Mucosa of descending colon (tissue), 3 donors: ENCODE measurements at regions not wholly inside any gene's neighbourhood (a gene's known extent, or its start where the extent isn't known, plus 50 kb on each side); places are given as distances from the start of the nearest gene placed in this dataset.

Experiments
- ATAC-seq: fragments of 200-7000 bp; cut with Tn5 transposase; one replicate; pipeline ENCODE4 v1.9.1; 2020; ENCODE audit warnings: mild to moderate bottlenecking, moderate library complexity
- DNase-seq, 3 donors: peaks; one replicate each; pipeline ENCODE4 v3.0.0-alpha.2; 2020
- H3K36me3 ChIP-seq: fragments of 200-600 bp; one replicate; pipeline ENCODE4 v1.8.0; 2021; ENCODE audit warnings: low read depth, mild to moderate bottlenecking
- H3K4me1 ChIP-seq: fragments of 200-600 bp; one replicate; pipeline ENCODE4 v1.8.0; 2021; ENCODE audit warnings: low read depth, mild to moderate bottlenecking
- H3K4me3 ChIP-seq: fragments of 200-600 bp; one replicate; pipeline ENCODE4 v1.8.0; 2021; ENCODE audit warnings: mild to moderate bottlenecking
- H3K9me3 ChIP-seq: fragments of 200-600 bp; one replicate; pipeline ENCODE4 v1.8.0; 2021; ENCODE audit warnings: mild to moderate bottlenecking
- intact Hi-C, 2 donors: fragments of 100-400 bp; cut with DNase I in 1 of 2; cut with micrococcal nuclease in 1 of 2; formaldehyde crosslinking; loops; one replicate each; pipeline versions ENCODE4 v1.11.0 to v1.11.1; 2022; cut with DNase I, micrococcal nuclease
- TF ChIP-seq, protein P1 (sequence below): fragments of 200-600 bp; IDR thresholded peaks from one replicate; pipeline ENCODE4 v1.8.0; 2022; ENCODE audit warnings: antibody characterized with exemption, mild to moderate bottlenecking
- donor health status: DM: no; HTN: no; CAD: no; lungs with moderate emphysema.
- donor health status: DM: no; HTN: no; CAD: no.
- donor health status: DM: no; HTN: yes; CAD: no.

DNA sequence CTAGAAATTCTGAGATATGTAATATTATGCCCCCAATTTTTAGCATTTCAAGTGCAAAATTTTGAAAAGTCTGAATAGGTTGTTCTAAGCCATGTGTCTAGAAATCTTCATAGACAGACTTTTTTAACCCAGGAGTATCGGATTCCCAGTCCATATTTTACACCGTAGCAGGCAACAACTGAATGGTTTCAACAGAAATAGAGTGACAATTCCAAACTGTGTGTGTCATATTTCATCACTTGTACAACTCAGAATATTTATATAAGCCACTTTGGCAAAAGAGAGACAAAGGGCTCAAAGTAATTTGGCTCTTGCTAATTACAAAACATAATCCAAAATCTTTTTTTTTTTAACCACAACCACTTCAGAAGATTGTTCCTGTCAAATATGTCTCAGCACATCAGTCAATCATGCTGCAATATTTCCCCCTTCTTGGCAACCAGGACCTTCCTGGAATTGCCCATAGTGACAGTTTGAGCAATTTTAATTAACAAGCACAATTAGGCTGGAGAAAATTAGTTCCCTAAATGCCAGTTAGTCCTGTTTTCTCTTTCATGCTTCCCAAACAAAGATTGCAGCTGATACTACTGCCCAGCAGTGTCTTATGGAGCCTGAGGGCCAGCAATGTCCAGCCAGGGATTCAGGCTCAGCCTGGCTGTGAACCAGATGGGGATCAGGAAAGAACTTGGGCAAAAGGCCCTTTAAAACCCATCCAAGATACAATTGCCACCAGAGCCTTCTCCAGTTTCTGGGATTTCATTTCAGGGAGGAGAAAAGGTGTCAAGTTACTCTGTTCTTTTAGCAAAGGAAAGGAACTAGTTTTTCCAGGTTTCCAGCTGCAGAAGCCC, 533.3 kb upstream of the GHITM start:
- Histone ChIP-seq H3K4me3 (no peak overlapping the region), H3K36me3 (no peaks in the 10 kb centered on the region), H3K9me3 (no peaks in the 10 kb centered on the region), H3K4me1 (no peaks in the 10 kb centered on the region)
- ATAC-seq (no peak), DNase-seq (no peak)
- TF ChIP-seq, protein P1, sequence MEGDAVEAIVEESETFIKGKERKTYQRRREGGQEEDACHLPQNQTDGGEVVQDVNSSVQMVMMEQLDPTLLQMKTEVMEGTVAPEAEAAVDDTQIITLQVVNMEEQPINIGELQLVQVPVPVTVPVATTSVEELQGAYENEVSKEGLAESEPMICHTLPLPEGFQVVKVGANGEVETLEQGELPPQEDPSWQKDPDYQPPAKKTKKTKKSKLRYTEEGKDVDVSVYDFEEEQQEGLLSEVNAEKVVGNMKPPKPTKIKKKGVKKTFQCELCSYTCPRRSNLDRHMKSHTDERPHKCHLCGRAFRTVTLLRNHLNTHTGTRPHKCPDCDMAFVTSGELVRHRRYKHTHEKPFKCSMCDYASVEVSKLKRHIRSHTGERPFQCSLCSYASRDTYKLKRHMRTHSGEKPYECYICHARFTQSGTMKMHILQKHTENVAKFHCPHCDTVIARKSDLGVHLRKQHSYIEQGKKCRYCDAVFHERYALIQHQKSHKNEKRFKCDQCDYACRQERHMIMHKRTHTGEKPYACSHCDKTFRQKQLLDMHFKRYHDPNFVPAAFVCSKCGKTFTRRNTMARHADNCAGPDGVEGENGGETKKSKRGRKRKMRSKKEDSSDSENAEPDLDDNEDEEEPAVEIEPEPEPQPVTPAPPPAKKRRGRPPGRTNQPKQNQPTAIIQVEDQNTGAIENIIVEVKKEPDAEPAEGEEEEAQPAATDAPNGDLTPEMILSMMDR: no peak
- intact Hi-C loops: no loop called here

DNA sequence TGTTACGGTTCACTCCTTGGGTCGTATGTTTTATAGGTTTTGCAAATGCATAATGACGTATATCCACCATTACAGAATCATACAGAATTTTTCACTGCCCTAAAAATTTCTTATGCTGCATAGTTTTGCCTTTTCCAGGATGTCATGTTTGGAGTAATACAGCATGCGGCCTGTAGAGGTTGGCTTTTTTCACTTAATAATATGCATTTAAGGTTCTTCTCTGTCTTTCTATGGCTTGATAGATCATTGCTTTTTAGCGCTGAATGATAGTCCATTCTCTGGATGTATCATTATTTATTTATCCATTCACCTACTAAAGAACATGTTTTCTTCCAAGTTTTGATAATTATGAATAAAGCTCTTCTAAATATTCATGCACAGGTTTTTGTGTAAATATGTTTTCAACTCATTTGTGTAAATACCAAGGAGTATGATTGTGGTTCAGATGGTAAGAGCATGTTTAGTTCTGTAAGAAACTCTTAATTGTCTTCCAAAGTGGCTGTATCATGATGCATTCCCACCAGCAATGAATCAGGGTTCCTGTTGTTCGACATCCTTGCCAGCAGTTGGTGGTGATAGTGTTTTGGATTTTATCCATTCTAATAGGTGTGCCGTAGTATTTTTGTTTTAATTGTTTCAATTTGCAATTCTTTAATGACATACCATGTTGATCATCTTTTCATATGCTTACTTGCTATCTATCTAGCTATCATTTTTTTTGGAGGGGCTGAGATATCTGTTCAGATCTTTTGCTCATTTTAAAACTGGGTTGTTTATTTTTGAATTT, 531.2 kb upstream of the GHITM start:
- H3K9me3 ChIP-seq: no peaks in the 10 kb centered on the region
- ATAC-seq (no peak), DNase-seq (no peak)
- no peaks in the 10 kb centered on the region for H3K36me3 ChIP-seq
- H3K4me3 ChIP-seq: no peak overlapping the region
- intact Hi-C loops: no loop called here
- H3K4me1 ChIP-seq: no peaks in the 10 kb centered on the region
- TF ChIP-seq, protein P1: no peak

DNA sequence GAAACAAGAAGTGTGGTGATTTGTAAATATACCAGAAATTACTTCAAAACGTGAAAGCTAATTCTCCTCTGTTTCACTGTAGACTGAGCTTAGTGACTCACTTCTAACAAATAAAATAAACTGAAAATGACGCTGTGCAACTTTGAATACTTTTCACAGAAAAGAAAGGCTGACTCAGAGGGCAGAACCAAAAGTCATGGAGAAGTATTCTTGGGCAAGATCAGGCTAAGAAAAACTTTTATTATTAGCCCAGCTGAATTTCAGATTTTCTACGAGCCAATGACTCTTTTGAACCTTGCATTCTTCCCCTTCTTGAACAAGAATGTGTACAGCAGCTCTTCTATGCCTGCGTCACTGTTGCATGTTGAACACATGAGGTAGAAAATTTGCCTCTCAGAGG, 527.3 kb upstream of the GHITM start:
- Histone ChIP-seq H3K36me3 (no peaks in the 10 kb centered on the region), H3K9me3 (no peaks in the 10 kb centered on the region), H3K4me3 (no peak overlapping the region), H3K4me1 (no peaks in the 10 kb centered on the region)
- TF ChIP-seq, protein P1: no peak
- no peak for DNase-seq
- intact Hi-C loops: no loop called here
- no peak for ATAC-seq

DNA sequence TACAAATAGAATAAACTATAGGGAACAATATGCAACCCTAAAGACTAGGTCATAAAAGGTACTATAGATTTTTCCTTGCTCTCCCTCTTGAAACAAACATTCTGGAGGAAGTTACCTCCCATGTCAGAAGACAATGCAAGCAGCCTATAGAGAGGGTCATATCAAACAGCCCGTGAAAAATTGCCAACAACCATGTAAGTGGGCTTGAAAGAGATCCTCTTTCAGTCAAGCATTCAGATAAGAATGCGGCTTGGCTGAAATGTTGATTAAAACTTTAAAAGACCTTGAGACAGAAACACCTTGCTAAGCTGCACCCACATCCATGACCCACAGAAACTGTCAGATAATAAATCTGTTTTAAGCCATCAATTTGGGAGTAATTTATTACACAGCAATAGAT, 526.6 kb upstream of the GHITM start:
- Histone ChIP-seq H3K36me3 (no peaks in the 10 kb centered on the region), H3K9me3 (no peaks in the 10 kb centered on the region), H3K4me3 (no peak overlapping the region), H3K4me1 (no peaks in the 10 kb centered on the region)
- DNase-seq: no peak
- TF ChIP-seq, protein P1: no peak
- no peak for ATAC-seq
- intact Hi-C loops: no loop called here

DNA sequence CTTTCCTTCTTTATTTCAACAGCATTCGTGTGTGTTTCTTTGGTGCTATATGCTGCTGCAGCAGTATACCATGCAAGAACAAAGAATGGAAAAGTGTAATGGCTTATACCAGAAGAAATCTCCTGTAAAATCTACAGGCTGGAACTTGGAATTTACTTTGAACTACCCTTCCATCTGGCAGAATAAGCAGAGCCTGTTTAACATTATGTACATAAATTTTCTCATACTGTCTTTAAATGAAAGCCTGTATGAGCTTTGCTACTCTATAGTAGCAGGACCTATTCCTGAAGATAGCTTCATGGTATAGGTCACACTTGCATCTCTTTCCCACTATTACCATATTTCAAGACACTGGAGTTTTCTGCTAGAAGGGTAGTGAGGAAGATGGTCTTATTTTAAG, 522.1 kb upstream of the GHITM start:
- H3K9me3 ChIP-seq: no peaks in the 10 kb centered on the region
- DNase-seq: no peak
- H3K4me3 ChIP-seq: no peak overlapping the region
- H3K36me3 ChIP-seq: no peaks in the 10 kb centered on the region
- H3K4me1 ChIP-seq: no peaks in the 10 kb centered on the region
- TF ChIP-seq, protein P1: no peak
- intact Hi-C loops: no loop called here
- no peak for ATAC-seq
